GM19438 (cell line): ENCODE measurements at regions not wholly inside any gene's neighbourhood (a gene's known extent, or its start where the extent isn't known, plus 50 kb on each side); places are given as distances from the start of the nearest gene placed in this dataset.
"Not testable (repeated sequence)": the region's sequence is repeated elsewhere in the genome, so short reads cannot be mapped to it uniquely, and the experiment has no call there.

Experiments
- ATAC-seq: cut with Tn5 transposase; IDR thresholded peaks from one replicate; pipeline ENCODE4 v1.9.1; 2021; ENCODE audit warnings: low read depth; ENCODE audit not compliant: unreplicated experiment

- no peak for ATAC-seq
Measured at GRCh38 chr7:45259966-45260646, 102.5 kb downstream of the RAMP3 start.

DNA sequence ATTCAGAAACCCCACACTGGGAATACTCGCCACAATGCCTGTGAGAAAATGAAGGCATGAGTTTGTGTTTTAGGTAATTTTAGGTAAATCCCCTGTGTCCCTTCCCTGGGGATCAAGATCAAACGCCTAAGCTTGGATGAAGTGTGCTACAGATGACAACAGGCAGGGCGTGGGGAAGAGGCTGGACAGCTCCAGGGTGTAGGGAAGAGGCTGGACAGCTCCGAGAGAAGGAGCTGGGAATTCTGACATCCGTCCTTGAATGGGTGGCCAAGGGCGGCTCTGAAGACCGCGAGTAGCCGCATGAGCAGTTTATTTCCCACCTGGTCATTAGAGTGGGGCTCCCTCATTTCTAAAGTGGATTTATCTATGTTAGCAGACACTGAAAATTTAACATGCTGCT, 109.7 kb downstream of the RAMP3 start:
- ATAC-seq, result no peak

DNA sequence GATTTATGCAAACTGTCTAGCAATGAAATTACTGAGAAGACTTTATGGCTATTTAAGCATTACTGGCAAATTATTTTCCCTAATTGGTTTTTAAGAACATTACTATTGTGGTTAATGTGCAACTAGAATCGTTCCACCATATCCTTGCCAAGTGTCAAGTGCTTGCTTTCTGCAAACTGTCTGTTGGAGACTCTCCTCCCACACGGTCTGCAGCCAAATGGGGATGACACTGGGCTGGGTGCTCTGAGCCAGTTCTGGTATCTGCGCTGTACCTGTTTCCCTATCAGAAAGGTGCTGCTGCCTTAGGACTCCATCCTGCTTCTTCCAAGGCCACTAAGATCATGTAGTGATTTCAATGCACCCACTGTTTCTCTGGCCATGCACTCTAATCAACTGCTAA, 110.4 kb downstream of the RAMP3 start:
- no peak for ATAC-seq

- ATAC-seq, result no peak
Measured at GRCh38 chr7:45269192-45269591, 111.6 kb downstream of the RAMP3 start.

GRCh38 chr7:45278763-45279398, 121.3 kb downstream of the RAMP3 start:
- no peak for ATAC-seq

DNA sequence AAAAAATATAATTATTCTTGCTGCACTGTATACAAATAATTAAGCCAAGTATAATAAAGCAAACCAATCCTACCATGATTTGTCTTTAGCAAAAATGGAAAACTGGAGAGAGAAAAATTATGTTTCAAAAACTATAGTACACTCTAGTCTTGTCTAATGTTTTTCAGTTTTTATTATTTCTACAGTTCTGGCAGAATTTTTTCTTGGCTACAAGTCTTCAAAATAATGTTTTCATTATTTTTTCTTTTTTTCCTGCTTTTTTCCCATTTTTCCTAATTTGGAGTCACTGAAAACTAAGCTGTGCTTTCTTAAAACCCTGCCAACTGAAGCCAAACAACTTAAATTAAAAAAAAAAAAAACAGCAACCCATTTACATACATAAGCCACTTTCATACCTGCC, 132.0 kb downstream of the RAMP3 start:
- ATAC-seq, result not testable (repeated sequence)

DNA sequence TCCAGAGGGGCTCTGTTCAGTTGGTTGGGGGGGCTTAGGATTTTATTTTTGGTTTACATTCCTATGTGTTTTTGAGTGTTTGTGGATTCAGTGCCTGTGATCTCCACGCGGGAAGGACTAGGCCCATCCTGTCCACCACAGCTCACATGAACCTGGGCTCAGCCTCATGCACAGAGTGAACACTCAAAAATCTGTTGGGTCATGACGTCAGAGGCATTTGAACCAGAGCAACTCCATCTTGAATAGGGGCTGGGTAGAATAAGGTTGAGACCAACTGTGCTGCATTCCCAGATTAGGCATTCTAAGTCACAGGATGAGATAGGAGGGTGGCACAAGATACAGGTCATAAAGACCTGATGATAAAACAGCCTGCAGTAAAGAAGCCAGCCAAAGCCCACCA, 133.3 kb downstream of the RAMP3 start:
- no peak for ATAC-seq

DNA sequence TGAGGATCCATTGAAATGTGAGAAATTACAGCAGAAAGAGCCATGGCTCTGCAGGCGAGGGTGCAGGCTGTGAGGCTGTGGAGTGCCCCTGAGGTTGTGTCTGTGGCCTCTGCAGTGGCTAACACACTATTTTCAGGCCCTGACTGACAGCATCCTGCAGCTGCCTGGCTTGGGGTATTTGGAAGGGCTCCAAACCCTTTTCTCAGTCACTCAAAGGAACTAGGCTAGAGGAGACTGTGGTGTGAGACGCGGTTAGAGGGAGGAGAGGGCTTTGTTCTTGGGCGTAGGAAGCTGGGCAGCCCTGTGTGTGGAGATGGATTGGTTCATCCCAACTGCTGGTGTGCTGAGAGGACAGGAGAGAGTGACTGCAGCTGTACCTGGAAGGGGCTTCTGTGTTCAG, 134.9 kb downstream of the RAMP3 start:
- ATAC-seq, result no peak

- no peak for ATAC-seq
Measured at GRCh38 chr7:45293295-45293942, 135.8 kb downstream of the RAMP3 start.

DNA sequence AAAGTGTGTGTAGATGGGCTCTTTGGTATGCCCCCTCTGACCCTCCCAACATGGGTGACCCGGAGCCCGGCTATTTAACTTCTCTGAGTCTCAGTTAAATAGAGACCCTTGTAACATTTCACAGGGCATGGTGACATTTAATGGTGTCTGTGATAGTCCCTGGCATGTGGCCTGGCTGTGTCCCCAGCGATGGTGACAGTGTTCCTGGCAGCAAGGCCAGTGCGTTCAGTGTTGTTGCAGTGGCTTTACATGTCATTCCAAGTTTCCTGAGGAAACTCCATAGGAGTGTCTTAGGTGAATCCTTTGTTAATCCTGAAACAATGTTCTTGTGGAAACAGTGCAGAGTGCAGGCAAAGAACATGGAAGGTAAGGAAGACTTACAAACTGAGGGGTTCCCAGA, 137.0 kb downstream of the RAMP3 start:
- ATAC-seq, result no peak

DNA sequence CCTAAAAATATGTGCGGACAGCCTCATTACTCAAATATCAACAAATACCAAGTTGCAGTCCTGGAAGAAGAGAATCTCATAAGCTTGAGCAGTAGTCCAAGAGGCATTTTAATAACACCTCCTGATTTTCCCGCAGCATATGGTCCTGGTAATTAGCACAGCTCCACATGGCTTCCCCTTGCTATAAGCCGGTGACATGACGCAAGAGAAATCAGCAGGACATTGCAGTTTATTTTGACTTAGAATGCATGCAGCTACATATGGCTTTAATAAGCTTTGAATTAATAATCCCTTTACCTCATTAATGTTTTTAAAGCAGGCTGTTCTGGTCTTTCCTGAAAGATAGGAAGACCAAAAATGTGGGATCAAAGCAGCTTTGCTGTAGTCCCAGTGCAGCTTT, 137.6 kb downstream of the RAMP3 start:
- no peak for ATAC-seq

DNA sequence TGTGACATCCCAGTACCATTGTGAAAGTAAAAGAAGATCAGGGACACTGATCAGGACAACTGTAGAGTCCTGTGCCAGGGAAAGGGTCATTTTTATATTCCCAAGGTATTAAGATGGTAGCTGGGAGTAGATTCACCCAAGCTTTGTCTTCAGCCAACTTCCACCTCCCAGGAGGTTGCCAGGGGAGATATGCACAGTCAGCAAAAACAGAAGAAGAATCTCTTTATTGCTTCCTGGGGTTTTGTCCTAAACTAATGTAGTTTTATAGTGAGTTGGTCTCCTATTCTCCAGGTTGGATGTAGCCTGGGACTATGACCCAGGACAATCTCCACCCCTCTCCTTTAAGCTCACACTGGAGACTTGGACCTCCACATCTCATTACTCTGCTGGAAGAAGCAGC, 139.2 kb downstream of the RAMP3 start:
- no peak for ATAC-seq

- no peak for ATAC-seq
Measured at GRCh38 chr7:45306752-45307305, 149.2 kb downstream of the RAMP3 start.

DNA sequence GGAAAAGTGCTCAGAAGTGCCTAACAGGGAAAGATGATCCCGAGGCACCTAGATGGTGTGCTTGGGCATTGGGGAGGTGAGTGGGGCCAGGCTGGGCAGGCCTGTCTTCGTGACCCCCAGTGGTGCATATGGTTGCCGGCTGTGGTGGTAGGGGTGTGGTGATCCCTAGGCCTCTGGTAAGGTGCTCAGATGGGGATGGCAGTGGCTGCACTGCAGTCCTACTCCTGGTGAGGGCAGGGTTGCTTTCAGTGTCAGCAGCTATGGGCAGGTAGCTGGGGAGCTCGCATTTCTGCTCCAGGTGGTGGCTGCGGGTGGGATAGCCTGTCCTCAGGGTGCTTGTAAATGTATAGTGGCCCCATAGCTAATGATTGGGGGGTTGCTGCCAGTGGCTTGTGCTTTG, 154.0 kb downstream of the RAMP3 start:
- no peak for ATAC-seq

DNA sequence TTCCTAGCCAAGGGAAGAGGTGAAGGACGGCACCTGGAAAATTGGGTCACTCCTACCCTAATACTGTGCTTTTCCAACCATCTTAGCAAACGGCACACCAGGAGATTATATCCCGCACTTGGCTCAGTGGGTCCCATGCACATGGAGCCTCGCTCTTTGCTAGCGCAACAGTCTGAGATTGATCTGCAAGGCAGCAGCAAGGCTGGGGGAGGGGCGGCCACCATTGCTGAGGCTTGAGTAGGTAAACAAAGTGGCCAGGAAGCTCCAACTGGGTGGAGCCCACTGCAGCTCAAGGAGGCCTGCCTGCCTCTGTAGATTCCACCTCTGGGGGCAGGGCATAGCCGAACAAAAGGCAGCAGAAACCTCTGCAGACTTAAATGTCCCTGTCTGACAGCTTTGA, 157.9 kb downstream of the RAMP3 start:
- not testable (repeated sequence) for ATAC-seq

- ATAC-seq, result no peak
Measured at GRCh38 chr7:45324683-45325237, 167.2 kb downstream of the RAMP3 start.

GRCh38 chr7:45325378-45325777, 167.8 kb downstream of the RAMP3 start:
- no peak for ATAC-seq

- no peak for ATAC-seq
Measured at GRCh38 chr7:45328403-45328981, 170.9 kb downstream of the RAMP3 start.

DNA sequence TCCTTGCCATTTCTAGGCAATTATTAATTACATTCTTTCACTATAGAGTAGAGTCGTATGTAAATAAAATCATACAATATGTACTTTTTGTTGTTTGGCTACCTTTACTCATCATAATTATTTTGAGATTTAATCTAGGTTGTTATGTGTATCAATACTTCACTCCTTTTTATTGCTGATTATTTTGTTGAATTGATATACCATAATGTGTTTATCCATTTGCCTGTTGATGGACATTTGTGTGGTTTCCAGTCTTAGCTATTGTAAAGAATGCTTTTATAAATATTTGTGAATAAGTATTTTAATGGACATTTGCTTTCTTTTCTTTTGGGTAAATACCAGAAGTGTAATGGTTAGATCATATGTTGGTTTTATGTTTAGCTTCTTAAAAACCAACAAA, 174.0 kb downstream of the RAMP3 start:
- no peak for ATAC-seq

GRCh38 chr7:45335024-45335423, 177.4 kb downstream of the RAMP3 start:
- ATAC-seq, result not testable (repeated sequence)

GRCh38 chr7:45342236-45342635, 184.6 kb downstream of the RAMP3 start:
- ATAC-seq, result no peak
